ENCODE measurements at regions not wholly inside any gene's neighbourhood (a gene's known extent, or its start where the extent isn't known, plus 50 kb on each side); places are given as distances from the start of the nearest gene placed in this dataset.

GRCh38 chr11:87405843-87406242 lies 368.1 kb downstream of the TMEM135 start:
- no peak for FAIRE-seq

- FAIRE-seq: no peak
Measured at GRCh38 chr11:87405356-87405755, 367.6 kb downstream of the TMEM135 start.

GRCh38 chr11:87401653-87402052 lies 363.9 kb downstream of the TMEM135 start:
- no peak for FAIRE-seq

GRCh38 chr11:87399341-87399740 lies 361.6 kb downstream of the TMEM135 start:
- no peak for FAIRE-seq

GRCh38 chr11:87398931-87399330 lies 361.2 kb downstream of the TMEM135 start:
- no peak for FAIRE-seq

GRCh38 chr11:87397011-87397865 lies 359.5 kb downstream of the TMEM135 start:
- no peak for FAIRE-seq

GRCh38 chr11:87394924-87395323 lies 357.2 kb downstream of the TMEM135 start:
- FAIRE-seq: no peak

GRCh38 chr11:87392665-87393064 lies 354.9 kb downstream of the TMEM135 start:
- no peak for FAIRE-seq

- no peak for FAIRE-seq
Measured at GRCh38 chr11:87391496-87391895, 353.8 kb downstream of the TMEM135 start.

GRCh38 chr11:87384078-87384729 lies 346.5 kb downstream of the TMEM135 start:
- FAIRE-seq: no peak

GRCh38 chr11:87374038-87374807 lies 336.5 kb downstream of the TMEM135 start:
- FAIRE-seq: peak; percentile 91
